Ishikawa (cell line): ENCODE measurements at regions not wholly inside any gene's neighbourhood (a gene's known extent, or its start where the extent isn't known, plus 50 kb on each side); places are given as distances from the start of the nearest gene placed in this dataset.

Source experiments
- CEBPB ChIP-seq: IDR thresholded peaks from 2 replicates; pipeline ENCODE4 v1.6.1; 2012
- EP300 ChIP-seq: IDR thresholded peaks from 2 replicates; pipeline ENCODE4 v1.6.1; 2012; ENCODE audit warnings: borderline replicate concordance
- REST ChIP-seq: IDR thresholded peaks from 2 replicates; pipeline ENCODE4 v1.6.1; 2012; ENCODE audit warnings: low read depth, mild to moderate bottlenecking
- TAF1 ChIP-seq: IDR thresholded peaks from 2 replicates; pipeline ENCODE4 v1.6.1; 2012; ENCODE audit warnings: low read depth, mild to moderate bottlenecking

DNA sequence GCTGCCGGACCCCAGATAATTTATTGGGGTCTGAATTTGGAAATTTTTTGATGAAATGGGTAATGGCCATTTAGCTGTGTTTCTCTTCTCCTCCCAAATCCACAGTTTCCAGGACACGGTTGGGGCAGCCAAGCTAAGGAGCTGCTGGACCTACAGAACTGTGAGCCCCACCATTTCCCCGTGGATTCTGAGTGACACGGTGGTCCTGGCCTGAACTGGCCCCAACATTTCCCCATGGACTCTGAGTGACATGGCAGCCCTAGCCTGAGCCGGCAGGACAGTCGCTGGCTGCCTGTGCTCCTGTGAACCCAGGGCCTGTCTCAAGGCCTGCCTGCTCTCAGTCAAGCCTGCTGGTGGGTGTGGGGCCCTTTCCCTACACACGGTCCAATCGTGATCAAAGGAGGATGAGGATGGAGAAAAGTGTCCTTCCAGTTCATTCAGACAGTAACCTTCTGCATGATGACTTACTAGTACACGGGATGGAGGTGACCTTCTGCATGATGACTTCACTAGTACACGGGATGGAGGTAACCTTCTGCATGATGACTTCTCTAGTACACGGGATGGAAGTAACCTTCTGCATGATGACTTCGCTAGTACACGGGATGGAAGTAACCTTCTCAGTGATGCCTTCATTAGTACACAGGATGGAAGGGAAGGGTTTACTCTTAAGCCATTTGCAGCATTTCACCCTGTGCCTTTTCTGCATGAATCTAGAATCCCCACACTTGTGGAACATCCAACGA, 359.9 kb downstream of the GLRX3 start:
- TF ChIP-seq CEBPB (no peak), REST (no peak), TAF1 (no peak), EP300 (no peak)
